PC-3 (cell line): ENCODE measurements at regions not wholly inside any gene's neighbourhood (a gene's known extent, or its start where the extent isn't known, plus 50 kb on each side); places are given as distances from the start of the nearest gene placed in this dataset.

Experiments
- EZH2 ChIP-seq: fragments of 300-600 bp; sonication (generic); IDR thresholded peaks from one replicate; pipeline ENCODE4 v1.6.1; 2017; ENCODE audit warnings: antibody characterized with exemption, mild to moderate bottlenecking, low read length; ENCODE audit not compliant: unreplicated experiment
- TF ChIP-seq, protein P1 (sequence below): fragments of 300-600 bp; sonication (generic); conservative IDR thresholded peaks from 2 replicates; pipeline ENCODE4 v1.5.1; 2017; ENCODE audit warnings: antibody characterized with exemption, low read depth, mild to moderate bottlenecking, low read length

GRCh38 chr3:3918763-3919162 is 119.5 kb downstream of the LRRN1 start:
- TF ChIP-seq, protein P1, sequence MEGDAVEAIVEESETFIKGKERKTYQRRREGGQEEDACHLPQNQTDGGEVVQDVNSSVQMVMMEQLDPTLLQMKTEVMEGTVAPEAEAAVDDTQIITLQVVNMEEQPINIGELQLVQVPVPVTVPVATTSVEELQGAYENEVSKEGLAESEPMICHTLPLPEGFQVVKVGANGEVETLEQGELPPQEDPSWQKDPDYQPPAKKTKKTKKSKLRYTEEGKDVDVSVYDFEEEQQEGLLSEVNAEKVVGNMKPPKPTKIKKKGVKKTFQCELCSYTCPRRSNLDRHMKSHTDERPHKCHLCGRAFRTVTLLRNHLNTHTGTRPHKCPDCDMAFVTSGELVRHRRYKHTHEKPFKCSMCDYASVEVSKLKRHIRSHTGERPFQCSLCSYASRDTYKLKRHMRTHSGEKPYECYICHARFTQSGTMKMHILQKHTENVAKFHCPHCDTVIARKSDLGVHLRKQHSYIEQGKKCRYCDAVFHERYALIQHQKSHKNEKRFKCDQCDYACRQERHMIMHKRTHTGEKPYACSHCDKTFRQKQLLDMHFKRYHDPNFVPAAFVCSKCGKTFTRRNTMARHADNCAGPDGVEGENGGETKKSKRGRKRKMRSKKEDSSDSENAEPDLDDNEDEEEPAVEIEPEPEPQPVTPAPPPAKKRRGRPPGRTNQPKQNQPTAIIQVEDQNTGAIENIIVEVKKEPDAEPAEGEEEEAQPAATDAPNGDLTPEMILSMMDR, result no peak
- no peak for TF ChIP-seq EZH2
